ENCODE measurements at regions not wholly inside any gene's neighbourhood (a gene's known extent, or its start where the extent isn't known, plus 50 kb on each side); places are given as distances from the start of the nearest gene placed in this dataset.

GRCh38 chr6:137816688-137817618 is 50.1 kb upstream of the TNFAIP3 start:
- TF ChIP-seq CEBPB (IDR thresholded peaks at IDR 0.05) (no peak), EGR1 (IDR thresholded peaks at IDR 0.05) (no peak), EP300 (IDR thresholded peaks at IDR 0.05; ENCODE audit: borderline replicate concordance) (no peak), YY1 (IDR thresholded peaks at IDR 0.05; ENCODE audit: low read depth) (no peak), RAD21 (IDR thresholded peaks at IDR 0.05; ENCODE audit: low read depth) (no peak), ZBTB7A (IDR thresholded peaks at IDR 0.05; ENCODE audit: low read depth) (no peak), TEAD4 (IDR thresholded peaks at IDR 0.05) (no peak), USF1 (IDR thresholded peaks at IDR 0.05) (no peak), FOXM1 (IDR thresholded peaks at IDR 0.05; ENCODE audit: borderline replicate concordance, low read depth) (no peak), TAF1 (IDR thresholded peaks at IDR 0.05; ENCODE audit: low read depth) (no peak), REST (IDR thresholded peaks at IDR 0.05; ENCODE audit: low read depth) (no peak), TCF12 (IDR thresholded peaks at IDR 0.05; ENCODE audit: low read depth) (no peak), CREB1 (IDR thresholded peaks at IDR 0.05; ENCODE audit: low read depth) (no peak)
- TF ChIP-seq, protein P1, sequence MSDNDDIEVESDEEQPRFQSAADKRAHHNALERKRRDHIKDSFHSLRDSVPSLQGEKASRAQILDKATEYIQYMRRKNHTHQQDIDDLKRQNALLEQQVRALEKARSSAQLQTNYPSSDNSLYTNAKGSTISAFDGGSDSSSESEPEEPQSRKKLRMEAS (IDR thresholded peaks at IDR 0.05), result no peak
